MCF 10A (cell line): ENCODE measurements at regions not wholly inside any gene's neighbourhood (a gene's known extent, or its start where the extent isn't known, plus 50 kb on each side); places are given as distances from the start of the nearest gene placed in this dataset.
"Not testable (repeated sequence)": the region's sequence is repeated elsewhere in the genome, so short reads cannot be mapped to it uniquely, and the experiment has no call there.

Experiments used
- BruUV-seq: library from RNA; stranded (reverse); fragments of 400-500 nt; replicated peaks from 2 replicates; lab custom pipeline; 2021; lab: Mats Ljungman, UMichigan
- CTCF ChIA-PET: fragments of 300-600 bp; sonication (Branson Sonifier 250); formaldehyde crosslinking; extraction: SDS; loops from one replicate; lab custom pipeline; 2021; ENCODE audit warnings: antibody characterized with exemption, inconsistent platforms; lab: Yijun Ruan, JAX
- POLR2A ChIA-PET: fragments of 300-600, 350-650 bp; sonication (Branson Sonifier 250); formaldehyde crosslinking; extraction: SDS; loops from one replicate; lab custom pipeline; 2020; ENCODE audit warnings: antibody characterized with exemption, inconsistent platforms; lab: Yijun Ruan, JAX
- DNase-seq: peaks from one replicate; pipeline ENCODE4 v3.0.0-alpha.2; 2018; ENCODE audit not compliant: unreplicated experiment
- H3K27ac Mint-ChIP-seq: one replicate; pipeline ENCODE4 v1.8.0; 2022; ENCODE audit warnings: mild to moderate bottlenecking, low read depth, mixed read lengths; ENCODE audit not compliant: unreplicated experiment
- H3K27me3 Mint-ChIP-seq: one replicate; pipeline ENCODE4 v1.8.0; 2022; ENCODE audit warnings: mixed read lengths; ENCODE audit not compliant: insufficient read depth, unreplicated experiment
- H3K36me3 Mint-ChIP-seq: one replicate; pipeline ENCODE4 v1.8.0; 2022; ENCODE audit warnings: mild to moderate bottlenecking, moderate library complexity, mixed read lengths; ENCODE audit not compliant: insufficient read depth, unreplicated experiment
- H3K4me1 Mint-ChIP-seq: one replicate; pipeline ENCODE4 v1.8.0; 2022; ENCODE audit warnings: mixed read lengths; ENCODE audit not compliant: insufficient read depth, unreplicated experiment
- H3K4me3 Mint-ChIP-seq: one replicate; pipeline ENCODE4 v1.8.0; 2022; ENCODE audit warnings: mild to moderate bottlenecking, moderate library complexity, mixed read lengths; ENCODE audit not compliant: unreplicated experiment
- H3K9me3 Mint-ChIP-seq: one replicate; pipeline ENCODE4 v1.8.0; 2022; ENCODE audit warnings: mixed read lengths; ENCODE audit not compliant: unreplicated experiment
- intact Hi-C: fragments of 100-400 bp; cut with micrococcal nuclease; formaldehyde crosslinking; loops from 2 replicates; pipeline ENCODE4 v1.14.1; 2022
- TF ChIP-seq, protein P1 (sequence below): fragments of 200-600 bp; IDR thresholded peaks from one replicate; pipeline ENCODE4 v1.8.0; 2022; ENCODE audit warnings: antibody characterized with exemption, mild to moderate bottlenecking; ENCODE audit not compliant: unreplicated experiment

DNA sequence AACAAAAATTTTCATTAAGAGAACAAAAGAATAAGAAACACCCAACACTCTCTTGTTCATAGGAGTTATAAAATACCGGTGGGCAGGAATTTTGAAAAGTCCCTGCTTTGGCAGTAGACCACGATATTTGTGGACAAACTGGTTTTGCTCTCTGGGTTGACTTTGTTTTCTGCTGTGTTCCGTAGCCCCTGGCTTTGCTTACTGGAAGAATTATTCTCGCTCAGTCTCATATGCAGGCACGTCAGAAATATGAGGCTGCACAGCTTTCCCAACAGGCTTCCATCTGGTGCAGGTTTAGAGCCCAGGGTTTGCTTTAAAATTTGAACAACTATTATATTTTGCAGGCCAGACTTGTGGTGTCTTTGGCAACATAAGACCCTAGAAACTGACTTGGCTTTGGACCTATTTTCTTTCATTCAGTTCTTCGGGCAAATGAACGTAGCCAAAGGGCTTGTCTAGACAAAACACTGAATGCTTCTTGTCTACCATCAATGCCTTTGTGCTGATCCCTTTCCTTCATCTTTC, 2012.6 kb downstream of the PCDH9 start:
- Mint-ChIP-seq H3K4me1 (peaks cover 6% of the 10 kb centered on the region), H3K27ac (no peak overlapping the region), H3K9me3 (peaks cover 6% of the 10 kb centered on the region), H3K36me3 (peaks cover 7% of the 10 kb centered on the region), H3K27me3 (no peaks in the 10 kb centered on the region), H3K4me3 (no peak overlapping the region)
- no TSS peak for BruUV-seq
- DNase-seq, result no peak
- ChIA-PET POLR2A (no interaction called here), CTCF (no interaction called here)
- intact Hi-C loops, result no loop called here
- TF ChIP-seq, protein P1, sequence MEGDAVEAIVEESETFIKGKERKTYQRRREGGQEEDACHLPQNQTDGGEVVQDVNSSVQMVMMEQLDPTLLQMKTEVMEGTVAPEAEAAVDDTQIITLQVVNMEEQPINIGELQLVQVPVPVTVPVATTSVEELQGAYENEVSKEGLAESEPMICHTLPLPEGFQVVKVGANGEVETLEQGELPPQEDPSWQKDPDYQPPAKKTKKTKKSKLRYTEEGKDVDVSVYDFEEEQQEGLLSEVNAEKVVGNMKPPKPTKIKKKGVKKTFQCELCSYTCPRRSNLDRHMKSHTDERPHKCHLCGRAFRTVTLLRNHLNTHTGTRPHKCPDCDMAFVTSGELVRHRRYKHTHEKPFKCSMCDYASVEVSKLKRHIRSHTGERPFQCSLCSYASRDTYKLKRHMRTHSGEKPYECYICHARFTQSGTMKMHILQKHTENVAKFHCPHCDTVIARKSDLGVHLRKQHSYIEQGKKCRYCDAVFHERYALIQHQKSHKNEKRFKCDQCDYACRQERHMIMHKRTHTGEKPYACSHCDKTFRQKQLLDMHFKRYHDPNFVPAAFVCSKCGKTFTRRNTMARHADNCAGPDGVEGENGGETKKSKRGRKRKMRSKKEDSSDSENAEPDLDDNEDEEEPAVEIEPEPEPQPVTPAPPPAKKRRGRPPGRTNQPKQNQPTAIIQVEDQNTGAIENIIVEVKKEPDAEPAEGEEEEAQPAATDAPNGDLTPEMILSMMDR, result no peak

DNA sequence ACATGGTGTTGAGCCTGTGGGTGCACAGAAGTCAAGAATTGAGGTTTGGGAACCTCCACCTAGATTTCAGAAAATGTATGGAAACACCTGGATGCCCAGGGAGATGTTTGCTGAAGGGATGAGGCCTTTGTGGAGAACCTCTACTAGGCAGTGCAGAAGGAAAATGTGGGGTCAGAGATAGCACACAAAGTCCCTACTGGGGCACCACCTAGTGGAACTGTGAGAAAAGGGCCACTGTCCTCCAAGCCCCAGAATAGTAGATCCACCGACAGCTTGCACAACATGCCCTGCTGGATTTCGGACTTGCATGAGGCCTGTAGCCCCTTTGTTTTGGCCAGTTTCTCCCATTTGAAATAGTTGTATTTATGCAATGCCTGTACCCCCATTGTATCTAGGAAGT, 2027.3 kb downstream of the PCDH9 start:
- peaks cover 24% of the 10 kb centered on the region for H3K9me3 Mint-ChIP-seq
- H3K36me3 Mint-ChIP-seq, H3K27me3 Mint-ChIP-seq, BruUV-seq, H3K27ac Mint-ChIP-seq, H3K4me1 Mint-ChIP-seq, DNase-seq, H3K4me3 Mint-ChIP-seq, POLR2A ChIA-PET, intact Hi-C loops: not testable (repeated sequence)
- CTCF ChIA-PET, result interaction anchor here (0.6 kb wide), 1 partner anchor 62 kb away, joined by 3 read pairs; no protein-coding TSS in a partner anchor

DNA sequence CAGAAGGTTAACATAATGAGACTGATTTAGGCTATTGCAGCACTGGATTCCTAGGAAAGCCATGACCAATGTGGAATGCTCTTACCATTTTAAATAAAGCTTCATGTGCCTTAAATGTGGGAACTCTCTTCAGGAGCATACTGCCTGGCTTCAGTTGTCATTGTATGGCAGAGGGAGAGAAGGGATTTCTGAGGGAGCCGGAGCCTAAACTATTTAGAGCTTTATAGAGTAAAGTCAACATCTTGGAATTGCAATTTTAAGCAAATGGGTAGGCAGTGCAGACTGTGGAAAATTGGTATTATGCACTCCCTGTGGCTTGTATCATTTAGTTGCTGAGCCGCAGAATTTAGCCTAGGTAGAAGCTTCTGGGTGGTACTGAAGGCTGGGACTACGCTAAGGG, 2041.4 kb downstream of the PCDH9 start:
- TF ChIP-seq, protein P1, result no peak
- Mint-ChIP-seq H3K9me3 (peaks cover 3% of the 10 kb centered on the region), H3K4me1 (no peaks in the 10 kb centered on the region), H3K4me3 (no peak overlapping the region), H3K27me3 (no peaks in the 10 kb centered on the region), H3K27ac (no peak overlapping the region), H3K36me3 (no peaks in the 10 kb centered on the region)
- ChIA-PET CTCF (interaction anchor here (0.6 to 1.1 kb wide), 2 partner anchors 9 to 333 kb away, joined by 3 to 5 read pairs; no protein-coding TSS in a partner anchor), POLR2A (no interaction called here)
- intact Hi-C loops, result no loop called here
- BruUV-seq, result no TSS peak
- no peak for DNase-seq

DNA sequence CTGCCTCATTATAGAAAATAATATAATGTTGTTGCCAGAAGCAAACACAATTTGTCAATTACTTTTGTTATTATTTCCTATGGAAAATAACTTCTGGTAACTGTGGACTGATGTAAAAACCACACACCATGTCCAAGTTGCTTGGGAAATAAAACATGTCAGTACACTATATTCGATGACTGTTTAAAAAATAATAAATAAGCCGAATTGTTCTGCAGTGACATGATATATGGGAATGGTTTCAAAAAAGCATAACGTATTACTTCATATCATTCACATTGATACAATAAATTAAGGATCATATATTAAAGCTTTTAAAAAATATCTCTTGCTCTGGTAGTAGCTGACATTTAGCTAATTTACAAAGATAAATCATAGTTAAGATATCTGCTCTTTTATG, 2062.1 kb downstream of the PCDH9 start:
- ChIA-PET CTCF (no interaction called here), POLR2A (no interaction called here)
- H3K36me3 Mint-ChIP-seq, result no peaks in the 10 kb centered on the region
- H3K4me1 Mint-ChIP-seq, result no peaks in the 10 kb centered on the region
- BruUV-seq, result no TSS peak
- H3K27me3 Mint-ChIP-seq, result no peaks in the 10 kb centered on the region
- H3K27ac Mint-ChIP-seq, result no peak overlapping the region
- DNase-seq, result no peak
- intact Hi-C loops, result no loop called here
- H3K9me3 Mint-ChIP-seq, result no peaks in the 10 kb centered on the region
- TF ChIP-seq, protein P1, result no peak
- no peak overlapping the region for H3K4me3 Mint-ChIP-seq

DNA sequence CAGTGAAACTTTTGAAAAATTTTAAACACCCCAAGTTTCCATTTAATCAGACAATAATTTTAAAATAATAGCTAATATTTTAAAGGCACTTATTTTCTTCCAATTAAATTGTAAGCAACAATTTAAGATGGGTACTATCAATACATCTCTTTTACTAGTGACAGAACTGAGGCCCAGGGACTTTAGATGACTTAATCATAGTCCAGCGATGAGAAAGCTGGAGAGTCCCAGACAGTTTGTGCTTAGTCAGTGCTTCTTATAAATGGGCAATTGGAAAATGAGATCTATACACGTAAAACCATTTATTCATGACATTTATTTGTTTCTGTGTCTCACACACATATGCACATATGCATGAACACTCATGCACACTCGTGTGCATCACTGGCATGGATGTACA, 2063.5 kb downstream of the PCDH9 start:
- ChIA-PET CTCF (no interaction called here), POLR2A (interaction anchor here (0.6 kb wide), 1 partner anchor 1049 kb away, joined by 5 read pairs; no protein-coding TSS in a partner anchor)
- Mint-ChIP-seq H3K27me3 (no peaks in the 10 kb centered on the region), H3K36me3 (no peaks in the 10 kb centered on the region), H3K4me3 (no peak overlapping the region), H3K9me3 (no peaks in the 10 kb centered on the region), H3K27ac (no peak overlapping the region), H3K4me1 (no peaks in the 10 kb centered on the region)
- intact Hi-C loops, result no loop called here
- TF ChIP-seq, protein P1, result no peak
- no peak for DNase-seq
- BruUV-seq, result no TSS peak
